Body of pancreas (tissue), 4 donors: ENCODE measurements at regions not wholly inside any gene's neighbourhood (a gene's known extent, or its start where the extent isn't known, plus 50 kb on each side); places are given as distances from the start of the nearest gene placed in this dataset.

Experiments used
- ATAC-seq: fragments of 150-250 bp; one replicate; pipeline ENCODE4 v1.9.1; 2016
- DNase-seq, 4 donors: peaks; one replicate each; pipeline ENCODE4 v3.0.0-alpha.2; 2019
- H3K27ac ChIP-seq, 4 donors: fragments of 200-600 bp; sonication (generic); 1 replicate in 3 of 4; 2 replicates in 1 of 4; pipeline versions ENCODE4 v1.5.1 to v1.6.1; 2016 to 2019; ENCODE audit warnings: mild to moderate bottlenecking in 1 of 4, mixed read lengths in 1 of 4, moderate library complexity in 1 of 4
- H3K27me3 ChIP-seq, 2 donors: fragments of 200-600 bp; sonication (generic); one replicate each; pipeline ENCODE4 v1.6.0; 2016; ENCODE audit warnings: mild to moderate bottlenecking in 1 of 2
- H3K36me3 ChIP-seq, 2 donors: fragments of 200-600 bp; sonication (generic); replicated peaks in 1 of 2; 2 replicates each; pipeline ENCODE4 v1.5.1; 2016; ENCODE audit warnings: low read depth in 2 of 2; ENCODE audit not compliant: insufficient read depth in 1 of 2
- H3K4me1 ChIP-seq: fragments of 200-600 bp; sonication (generic); one replicate; pipeline ENCODE4 v1.6.0; 2016
- H3K4me3 ChIP-seq, 2 donors: fragments of 200-600 bp; sonication (generic); 1 replicate in 1 of 2; 2 replicates in 1 of 2; pipeline ENCODE4 v1.5.1; 2016 to 2019
- H3K9me3 ChIP-seq, 3 donors: fragments of 200-600 bp; sonication (generic); 1 replicate in 2 of 3; 2 replicates in 1 of 3; pipeline ENCODE4 v1.5.1; 2016
- CTCF ChIP-seq, 7 experiments: fragments of 450-650 bp in 4 of 7; fragments of 200-600 bp in 3 of 7; sonication (generic) in 3 of 7; IDR thresholded peaks; one replicate each; pipeline ENCODE4 v1.5.1; 2016 to 2019; ENCODE audit warnings: antibody characterized with exemption in 7 of 7
- POLR2A ChIP-seq, 3 donors: fragments of 450-650 bp; IDR thresholded peaks; one replicate each; pipeline ENCODE4 v1.6.1; 2016; ENCODE audit warnings: antibody characterized with exemption in 3 of 3, mild to moderate bottlenecking in 2 of 3
- WGBS, 2 donors: methylation state at CpG; one replicate each; pipeline ENCODE4 v1.1.5; 2017; 5-methylcytosine and 5-hydroxymethylcytosine counted together
- intact Hi-C: fragments of 100-400 bp; cut with DNase I; formaldehyde crosslinking; loops from one replicate; pipeline ENCODE4 v1.15.1; 2023

- TF ChIP-seq POLR2A (IDR thresholded peaks at IDR 0.05): no peak
- no peak for TF ChIP-seq CTCF (IDR thresholded peaks at IDR 0.05)
- H3K27ac ChIP-seq: peak overlapping the region in 3 of 4 donors; percentile 58 to 82 (median 69)
- no peaks in the 10 kb centered on the region for H3K27me3 ChIP-seq
- H3K36me3 ChIP-seq: no peaks in the 10 kb centered on the region
- H3K4me3 ChIP-seq: no peak overlapping the region
- no peak for DNase-seq
- H3K4me1 ChIP-seq: peaks cover 59% of the 10 kb centered on the region
- ATAC-seq: no peak
- H3K9me3 ChIP-seq: no peaks in the 10 kb centered on the region
- 78 to 91% methylated on average over 5 of the region's 5 CpGs for WGBS, 2 donors
- intact Hi-C loops: no loop called here
Observed at GRCh38 chr2:53312181-53312580, 455.4 kb upstream of the CHAC2 start.

- TF ChIP-seq POLR2A (IDR thresholded peaks at IDR 0.05) (no peak), CTCF (IDR thresholded peaks at IDR 0.05) (no peak)
- ATAC-seq: peak; percentile 53
Observed at GRCh38 chr2:53303012-53303578, 464.5 kb upstream of the CHAC2 start.

GRCh38 chr2:53302455-53302854 lies 465.1 kb upstream of the CHAC2 start:
- peak; percentile 62 for ATAC-seq

More at GRCh38 chr2:53303012-53303578, 464.5 kb upstream of the CHAC2 start:
- no peaks in the 10 kb centered on the region for H3K27me3 ChIP-seq
- H3K27ac ChIP-seq: no peak overlapping the region
- no peaks in the 10 kb centered on the region for H3K9me3 ChIP-seq
- no peak for DNase-seq
- H3K4me1 ChIP-seq: peaks cover 7% of the 10 kb centered on the region
- H3K36me3 ChIP-seq: no peaks in the 10 kb centered on the region
- 46 to 79% methylated on average over 4 of the region's 4 CpGs for WGBS, 2 donors
- intact Hi-C loops: no loop called here
- H3K4me3 ChIP-seq: no peak overlapping the region

GRCh38 chr2:53289309-53290006 lies 478.1 kb upstream of the CHAC2 start:
- H3K9me3 ChIP-seq: no peaks in the 10 kb centered on the region
- no peak for TF ChIP-seq CTCF (IDR thresholded peaks at IDR 0.05)
- TF ChIP-seq POLR2A (IDR thresholded peaks at IDR 0.05): no peak
- ATAC-seq: no peak
- intact Hi-C loops: no loop called here
- no peaks in the 10 kb centered on the region for H3K36me3 ChIP-seq
- peaks cover 10% of the 10 kb centered on the region for H3K4me1 ChIP-seq
- DNase-seq: no peak
- no peak overlapping the region for H3K27ac ChIP-seq
- no peak overlapping the region for H3K4me3 ChIP-seq
- no peaks in the 10 kb centered on the region for H3K27me3 ChIP-seq

More at GRCh38 chr2:53302455-53302854, 465.1 kb upstream of the CHAC2 start:
- TF ChIP-seq CTCF (IDR thresholded peaks at IDR 0.05) (no peak), POLR2A (IDR thresholded peaks at IDR 0.05) (peak in 1 of 3 donors; percentile 5)
- peaks cover 7% of the 10 kb centered on the region for H3K4me1 ChIP-seq
- 55 to 83% methylated on average over 1 of the region's 1 CpG for WGBS, 2 donors
- intact Hi-C loops: no loop called here
- peak overlapping the region in 1 of 4 donors; percentile 53 for H3K27ac ChIP-seq
- no peak overlapping the region for H3K4me3 ChIP-seq
- H3K27me3 ChIP-seq: no peaks in the 10 kb centered on the region
- no peaks in the 10 kb centered on the region for H3K36me3 ChIP-seq
- H3K9me3 ChIP-seq: no peaks in the 10 kb centered on the region
- no peak for DNase-seq

GRCh38 chr2:53286345-53286744 lies 481.3 kb upstream of the CHAC2 start:
- no peak for DNase-seq
- 87 to 93% methylated on average over 2 of the region's 2 CpGs for WGBS, 2 donors
- Histone ChIP-seq H3K4me1 (peaks cover 35% of the 10 kb centered on the region), H3K27me3 (no peaks in the 10 kb centered on the region), H3K36me3 (no peaks in the 10 kb centered on the region), H3K27ac (no peak overlapping the region), H3K4me3 (no peak overlapping the region), H3K9me3 (no peaks in the 10 kb centered on the region)
- TF ChIP-seq POLR2A (IDR thresholded peaks at IDR 0.05): no peak
- intact Hi-C loops: no loop called here
- peak; percentile 22 for ATAC-seq
